ENCODE measurements at regions not wholly inside any gene's neighbourhood (a gene's known extent, or its start where the extent isn't known, plus 50 kb on each side); places are given as distances from the start of the nearest gene placed in this dataset.

- Mint-ChIP-seq H3K4me3 (no peak overlapping the region), H3K9me3 (peaks cover 44% of the 10 kb centered on the region), H3K27me3 (ENCODE audit: low read depth) (peaks cover 7% of the 10 kb centered on the region), H3K27ac (no peak overlapping the region), H3K4me1 (peaks cover 54% of the 10 kb centered on the region), H3K36me3 (peaks cover 37% of the 10 kb centered on the region)
- ATAC-seq (no peak), DNase-seq (ENCODE audit: low spot score) (no peak)
- POLR2A ChIA-PET = no interaction called here
- TF ChIP-seq NR3C1 (CRISPR knock-in tag; conservative IDR thresholded peaks at IDR 0.05; ENCODE audit: low read depth) = no peak
- no peak for TF ChIP-seq ZNF121 (CRISPR knock-in tag; IDR thresholded peaks at IDR 0.05)
- TF ChIP-seq CDX4 (CRISPR knock-in tag; IDR thresholded peaks at IDR 0.05; ENCODE audit: borderline replicate concordance) = no peak
- TF ChIP-seq IRF2 (CRISPR knock-in tag; IDR thresholded peaks at IDR 0.05; ENCODE audit: borderline replicate concordance, low read depth) = no peak
- no peak for TF ChIP-seq GABPB1 (CRISPR knock-in tag; IDR thresholded peaks at IDR 0.05)
- TF ChIP-seq MYBL2 (CRISPR knock-in tag; IDR thresholded peaks at IDR 0.05) = no peak
- no peak for TF ChIP-seq SMAD3 (CRISPR knock-in tag; IDR thresholded peaks at IDR 0.05; ENCODE audit: borderline replicate concordance)
- CTCF ChIA-PET = interaction anchor here (1.2 kb wide), 1 partner anchor 143 kb away, joined by 3 read pairs; no protein-coding TSS in a partner anchor
These were observed 81.1 kb upstream of the GPR6 start for GRCh38 chr6:109897025-109897424.

GRCh38 chr6:109897561-109898080, 80.5 kb upstream of the GPR6 start:
- Mint-ChIP-seq H3K4me3 (no peak overlapping the region), H3K27ac (no peak overlapping the region), H3K36me3 (peaks cover 32% of the 10 kb centered on the region), H3K9me3 (peaks cover 38% of the 10 kb centered on the region), H3K4me1 (peaks cover 52% of the 10 kb centered on the region), H3K27me3 (ENCODE audit: low read depth) (peaks cover 9% of the 10 kb centered on the region)
- ChIA-PET POLR2A (no interaction called here), CTCF (no interaction called here)
- no peak for ATAC-seq
- no peak for DNase-seq (ENCODE audit: low spot score)
- TF ChIP-seq SP1 (CRISPR knock-in tag; conservative IDR thresholded peaks at IDR 0.05) (no peak), NFYB (CRISPR knock-in tag; conservative IDR thresholded peaks at IDR 0.05; ENCODE audit: low read depth) (no peak), USF2 (CRISPR knock-in tag; IDR thresholded peaks at IDR 0.05) (no peak), GTF2I (CRISPR knock-in tag; conservative IDR thresholded peaks at IDR 0.05) (no peak), AFF4 (CRISPR knock-in tag; IDR thresholded peaks at IDR 0.05; ENCODE audit: borderline replicate concordance) (no peak), CDX4 (CRISPR knock-in tag; IDR thresholded peaks at IDR 0.05; ENCODE audit: borderline replicate concordance) (no peak), E2F4 (CRISPR knock-in tag; IDR thresholded peaks at IDR 0.05; ENCODE audit: borderline replicate concordance, low read depth) (no peak), RORB (CRISPR knock-in tag; IDR thresholded peaks at IDR 0.05) (no peak), ARID4B (CRISPR knock-in tag; IDR thresholded peaks at IDR 0.05; ENCODE audit: borderline replicate concordance) (no peak), TEAD4 (CRISPR knock-in tag; IDR thresholded peaks at IDR 0.05) (no peak), E2F5 (CRISPR knock-in tag; IDR thresholded peaks at IDR 0.05) (no peak), AR (CRISPR knock-in tag; IDR thresholded peaks at IDR 0.05) (no peak), KAT7 (CRISPR knock-in tag; IDR thresholded peaks at IDR 0.05; ENCODE audit: borderline replicate concordance) (no peak)

All from WTC11 (cell line).